Stomach (tissue), 8 donors: ENCODE measurements at regions not wholly inside any gene's neighbourhood (a gene's known extent, or its start where the extent isn't known, plus 50 kb on each side); places are given as distances from the start of the nearest gene placed in this dataset.

Source experiments
- DNase-seq, 2 donors: peaks; one replicate each; pipeline versions ENCODE4 v3.0.0 to v3.0.0-alpha.2; 2013 to 2019
- H3K27ac ChIP-seq, 5 donors: fragments of 200-600 bp in 4 of 5; sonication (generic) in 4 of 5; one replicate each; pipeline ENCODE4 v1.5.1; 2013 to 2019; ENCODE audit warnings: mild to moderate bottlenecking in 1 of 5, moderate library complexity in 1 of 5
- H3K27me3 ChIP-seq, 3 donors: fragments of 200-600 bp; sonication (generic); one replicate each; pipeline ENCODE4 v1.5.1; 2017 to 2019; ENCODE audit warnings: mixed run types in 1 of 3
- H3K36me3 ChIP-seq, 4 donors: fragments of 200-600 bp; sonication (generic); 1 replicate in 3 of 4; 2 replicates in 1 of 4; pipeline ENCODE4 v1.5.1; 2016 to 2019
- H3K4me1 ChIP-seq, 4 donors: fragments of 200-600 bp; sonication (generic); one replicate each; pipeline ENCODE4 v1.5.1; 2016 to 2019
- H3K4me3 ChIP-seq, 4 donors: fragments of 200-600 bp; sonication (generic) in 3 of 4; one replicate each; pipeline ENCODE4 v1.5.1; 2016 to 2019; ENCODE audit warnings: mild to moderate bottlenecking in 1 of 4
- H3K9me3 ChIP-seq, 4 donors: fragments of 200-600 bp; sonication (generic); one replicate each; pipeline ENCODE4 v1.5.1; 2016 to 2019
- CTCF ChIP-seq, 7 experiments: fragments of 450-650 bp in 4 of 7; fragments of 200-600 bp in 3 of 7; sonication (generic) in 3 of 7; IDR thresholded peaks; one replicate each; pipeline ENCODE4 v1.5.1; 2016 to 2019; ENCODE audit warnings: antibody characterized with exemption in 7 of 7, control low read depth in 2 of 7, mild to moderate bottlenecking in 1 of 7
- EP300 ChIP-seq: sonication (generic); formaldehyde crosslinking; IDR thresholded peaks from one replicate; pipeline ENCODE4 v1.6.1; 2017; ENCODE audit warnings: antibody characterized with exemption
- POLR2A ChIP-seq, 4 donors: fragments of 450-650 bp; IDR thresholded peaks; one replicate each; pipeline ENCODE4 v1.6.1; 2016; ENCODE audit warnings: antibody characterized with exemption in 4 of 4, control low read depth in 2 of 4, mild to moderate bottlenecking in 1 of 4, moderate library complexity in 1 of 4
- POLR2AphosphoS5 ChIP-seq, 3 donors: sonication (generic); formaldehyde crosslinking; IDR thresholded peaks; one replicate each; pipeline ENCODE4 v1.6.1; 2016; ENCODE audit warnings: antibody characterized with exemption in 3 of 3
- WGBS, 5 donors: extraction: QIAGEN DNeasy Blood & Tissue Kit in 3 of 5; methylation state at CpG; one replicate each; pipeline versions ENCODE4 v1.1.5 to v1.1.7; 2013 to 2018; 5-methylcytosine and 5-hydroxymethylcytosine counted together
- intact Hi-C: fragments of 100-400 bp; cut with DNase I; formaldehyde crosslinking; loops from one replicate; pipeline ENCODE4 v1.15.1; 2023; ENCODE audit warnings: low total_unique reads
- donor health status: healthy with polysubstance abuse.
- donor health status: Bipolar disorder and iron deficiency.
- donor health status: healthy.

DNA sequence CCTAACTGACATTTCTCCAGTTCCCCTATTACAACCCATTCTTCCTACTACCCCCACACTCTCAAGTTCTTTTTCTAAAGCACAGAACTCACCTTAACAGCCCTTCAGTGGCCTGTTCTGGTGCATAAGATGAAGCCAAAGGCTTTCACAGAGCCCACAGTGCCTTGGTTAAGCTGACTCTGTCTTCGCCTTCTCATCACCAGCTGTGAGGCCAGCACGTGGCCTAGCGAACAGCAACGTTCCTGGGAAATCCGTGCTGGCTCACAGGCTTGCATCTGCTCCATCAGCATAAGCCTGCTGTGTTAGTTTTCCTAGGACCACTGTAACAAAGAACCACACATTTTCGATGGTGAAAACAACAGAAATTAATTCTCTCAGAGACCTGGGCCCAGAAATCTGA lies 67.9 kb upstream of the LPAR1 start:
- no peak for DNase-seq
- H3K9me3 ChIP-seq: no peaks in the 10 kb centered on the region
- no peaks in the 10 kb centered on the region for H3K36me3 ChIP-seq
- no peaks in the 10 kb centered on the region for H3K27me3 ChIP-seq
- no peak overlapping the region for H3K27ac ChIP-seq
- H3K4me3 ChIP-seq: no peak overlapping the region
- intact Hi-C loops: no loop called here
- WGBS, 5 donors: 73 to 85% (median 77%) methylated on average over 6 of the region's 6 CpGs
- no peak for TF ChIP-seq EP300
- no peak for TF ChIP-seq CTCF (IDR thresholded peaks at IDR 0.05)
- no peak for TF ChIP-seq POLR2A (IDR thresholded peaks at IDR 0.05)
- TF ChIP-seq POLR2AphosphoS5 (IDR thresholded peaks at IDR 0.05): no peak
- no peaks in the 10 kb centered on the region for H3K4me1 ChIP-seq

GRCh38 chr9:111102793-111103464 lies 64.7 kb upstream of the LPAR1 start:
- Histone ChIP-seq H3K9me3 (no peaks in the 10 kb centered on the region), H3K4me1 (no peaks in the 10 kb centered on the region), H3K36me3 (no peaks in the 10 kb centered on the region), H3K27ac (no peak overlapping the region), H3K27me3 (no peaks in the 10 kb centered on the region), H3K4me3 (no peak overlapping the region)
- peak in 1 of 2 donors; percentile 55 for DNase-seq
- TF ChIP-seq CTCF (IDR thresholded peaks at IDR 0.05) (no peak), POLR2AphosphoS5 (IDR thresholded peaks at IDR 0.05) (no peak), POLR2A (IDR thresholded peaks at IDR 0.05) (no peak), EP300 (no peak)
- intact Hi-C loops: no loop called here
- WGBS, 5 donors: 63 to 82% (median 72%) methylated on average over 4 of the region's 4 CpGs

DNA sequence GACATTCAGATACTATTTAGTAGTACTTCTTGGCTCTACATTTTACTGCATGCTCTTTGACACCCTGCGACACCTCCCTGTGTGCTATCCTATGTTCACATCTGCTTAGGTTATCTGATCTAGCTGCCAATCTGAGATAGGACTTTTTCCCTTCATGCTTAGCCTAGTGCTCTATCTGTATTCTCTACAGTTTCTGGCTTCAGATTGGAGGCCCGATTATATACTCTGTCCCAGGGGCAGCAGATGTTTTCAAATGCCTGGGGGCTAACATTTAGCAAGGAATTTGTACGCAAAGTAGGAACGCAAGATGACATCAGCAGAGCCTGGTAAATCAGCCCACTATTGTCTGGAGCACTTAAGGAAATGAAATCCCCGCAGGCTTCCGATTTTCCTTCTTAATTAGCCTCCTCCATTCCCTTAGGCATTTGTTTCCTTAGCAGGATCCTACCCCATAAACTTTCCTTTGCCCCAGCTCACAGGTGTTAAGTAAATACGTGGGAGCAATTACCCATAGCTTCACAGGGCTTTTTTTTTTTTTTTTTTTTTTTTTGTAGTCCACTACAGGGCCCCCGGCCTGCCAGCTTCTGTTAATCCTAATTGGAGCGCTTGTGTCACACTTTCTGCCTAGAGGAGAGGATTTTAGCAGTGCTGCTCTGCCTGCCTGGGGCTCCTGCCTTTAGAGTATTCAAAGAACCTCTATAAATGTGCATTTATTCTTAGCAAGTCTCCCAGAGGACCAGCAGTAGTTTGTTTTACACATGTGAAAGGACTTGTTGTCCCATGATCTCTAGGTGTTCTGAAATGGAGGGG lies 61.1 kb upstream of the LPAR1 start:
- no peaks in the 10 kb centered on the region for H3K9me3 ChIP-seq
- no peak for DNase-seq
- H3K36me3 ChIP-seq: no peaks in the 10 kb centered on the region
- 68 to 80% (median 69%) methylated on average over 9 of the region's 9 CpGs for WGBS, 5 donors
- no peak for TF ChIP-seq POLR2A (IDR thresholded peaks at IDR 0.05)
- TF ChIP-seq EP300: no peak
- no peaks in the 10 kb centered on the region for H3K27me3 ChIP-seq
- H3K27ac ChIP-seq: no peak overlapping the region
- H3K4me3 ChIP-seq: no peak overlapping the region
- intact Hi-C loops: no loop called here
- H3K4me1 ChIP-seq: peaks cover 0 to 4% (median 0%) of the 10 kb centered on the region in 4 donors

DNA sequence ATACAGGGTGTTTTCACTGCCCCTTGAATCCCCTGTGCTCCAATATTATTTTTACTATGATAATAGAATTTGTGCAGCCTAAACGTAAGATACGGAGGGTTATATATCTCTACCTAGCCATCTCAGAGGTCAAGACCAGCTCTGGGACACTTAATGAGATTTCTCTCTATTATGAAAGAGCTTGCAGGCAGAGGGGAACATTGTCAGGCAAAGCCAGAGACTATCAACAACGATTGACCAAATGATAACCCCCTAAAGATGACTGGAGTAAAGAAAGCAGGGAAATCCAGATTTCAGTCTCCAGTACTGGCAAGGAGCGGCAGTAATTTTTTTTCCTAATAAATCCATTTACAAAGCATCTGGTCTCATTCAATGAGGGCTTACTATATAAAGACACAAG lies 59.8 kb upstream of the LPAR1 start:
- H3K27me3 ChIP-seq: no peaks in the 10 kb centered on the region
- no peak overlapping the region for H3K27ac ChIP-seq
- DNase-seq: no peak
- H3K9me3 ChIP-seq: no peaks in the 10 kb centered on the region
- H3K4me1 ChIP-seq: peaks cover 0 to 4% (median 0%) of the 10 kb centered on the region in 4 donors
- intact Hi-C loops: no loop called here
- H3K36me3 ChIP-seq: no peaks in the 10 kb centered on the region
- H3K4me3 ChIP-seq: no peak overlapping the region
- WGBS, 5 donors: 67 to 82% (median 73%) methylated on average over 4 of the region's 4 CpGs
- TF ChIP-seq EP300: no peak
- TF ChIP-seq POLR2A (IDR thresholded peaks at IDR 0.05): no peak
- TF ChIP-seq CTCF (IDR thresholded peaks at IDR 0.05): no peak
- TF ChIP-seq POLR2AphosphoS5 (IDR thresholded peaks at IDR 0.05): no peak

DNA sequence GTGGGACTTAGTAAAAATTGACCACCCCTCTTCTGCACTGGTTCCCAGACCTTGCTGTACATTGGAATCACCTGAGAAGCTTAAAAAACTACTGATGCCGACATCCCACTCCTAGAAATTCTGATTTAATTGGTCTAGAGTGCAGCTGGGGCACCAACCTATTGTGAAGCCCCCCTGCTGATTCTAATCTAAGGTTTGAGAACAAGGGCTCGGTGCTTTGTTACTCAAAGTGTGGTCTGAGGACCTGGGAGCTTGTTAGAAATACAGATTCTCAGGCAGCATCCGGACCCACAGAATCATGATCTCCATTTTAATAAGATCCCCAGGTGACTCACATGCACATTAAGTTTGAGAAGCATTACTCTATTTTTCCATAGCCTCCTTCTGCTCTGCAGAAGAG lies 57.8 kb upstream of the LPAR1 start:
- Histone ChIP-seq H3K27me3 (no peaks in the 10 kb centered on the region), H3K36me3 (no peaks in the 10 kb centered on the region), H3K27ac (no peak overlapping the region), H3K4me1 (peaks cover 0 to 4% (median 0%) of the 10 kb centered on the region in 4 donors), H3K9me3 (no peaks in the 10 kb centered on the region), H3K4me3 (no peak overlapping the region)
- TF ChIP-seq EP300 (no peak), POLR2A (IDR thresholded peaks at IDR 0.05) (no peak), POLR2AphosphoS5 (IDR thresholded peaks at IDR 0.05) (no peak), CTCF (IDR thresholded peaks at IDR 0.05) (no peak)
- intact Hi-C loops: no loop called here
- WGBS, 5 donors: 77 to 87% (median 85%) methylated on average over 2 to 3 of the region's 3 CpGs
- no peak for DNase-seq
